Mesenchymal stem cell (in vitro differentiated cells and primary cell): ENCODE measurements at regions not wholly inside any gene's neighbourhood (a gene's known extent, or its start where the extent isn't known, plus 50 kb on each side); places are given as distances from the start of the nearest gene placed in this dataset.

Experiments used
- DNase-seq: peaks from one replicate; pipeline ENCODE4 v3.0.0-alpha.2; 2013
- H2AFZ ChIP-seq: one replicate; pipeline ENCODE4 v1.6.1; 2013; ENCODE audit warnings: low read depth, mild to moderate bottlenecking, control low read depth, inconsistent platforms, low read length, moderate library complexity
- H2AK5ac ChIP-seq: 2 replicates; pipeline ENCODE4 v1.6.1; 2013; ENCODE audit warnings: low read length, moderate library complexity, mild to moderate bottlenecking, inconsistent platforms; ENCODE audit not compliant: severe bottlenecking
- H2BK120ac ChIP-seq: one replicate; pipeline ENCODE4 v1.6.1; 2013; ENCODE audit warnings: low read depth, mild to moderate bottlenecking, inconsistent platforms, low read length, moderate library complexity
- H2BK12ac ChIP-seq, 2 experiments: one replicate each; pipeline ENCODE4 v1.6.1; 2013; ENCODE audit warnings: inconsistent platforms in 2 of 2, low read length in 2 of 2, mild to moderate bottlenecking in 2 of 2, moderate library complexity in 2 of 2, control low read depth in 1 of 2
- H2BK15ac ChIP-seq: one replicate; pipeline ENCODE4 v1.6.1; 2013; ENCODE audit warnings: mild to moderate bottlenecking, low read depth, inconsistent platforms; ENCODE audit not compliant: poor library complexity, severe bottlenecking
- H2BK5ac ChIP-seq: 2 replicates; pipeline ENCODE4 v1.6.1; 2013; ENCODE audit warnings: low read depth, mild to moderate bottlenecking, low read length, control low read depth, inconsistent platforms; ENCODE audit not compliant: poor library complexity, severe bottlenecking
- H3K14ac ChIP-seq, 2 experiments: one replicate each; pipeline ENCODE4 v1.6.1; 2013; ENCODE audit warnings: inconsistent platforms in 2 of 2, low read length in 2 of 2, control low read depth in 1 of 2, mild to moderate bottlenecking in 1 of 2, moderate library complexity in 1 of 2
- H3K18ac ChIP-seq, 2 experiments: one replicate each; pipeline ENCODE4 v1.6.1; 2013; ENCODE audit warnings: inconsistent platforms in 2 of 2, low read length in 2 of 2, control low read depth in 1 of 2, low read depth in 1 of 2, mild to moderate bottlenecking in 1 of 2
- H3K23ac ChIP-seq, 2 experiments: one replicate each; pipeline ENCODE4 v1.6.1; 2013; ENCODE audit warnings: inconsistent platforms in 2 of 2, low read length in 2 of 2, mild to moderate bottlenecking in 2 of 2, moderate library complexity in 2 of 2, control low read depth in 1 of 2
- H3K27ac ChIP-seq: 2 replicates; pipeline ENCODE4 v1.5.1; 2013; ENCODE audit warnings: mild to moderate bottlenecking, moderate library complexity, low read length, control low read depth, inconsistent platforms; ENCODE audit not compliant: poor library complexity, severe bottlenecking
- H3K27me3 ChIP-seq, 2 experiments: 2 replicates each; pipeline versions ENCODE4 v1.6.1 to v1.7.0; 2013; ENCODE audit warnings: low read length in 2 of 2, mild to moderate bottlenecking in 2 of 2, moderate library complexity in 2 of 2, control low read depth in 1 of 2, inconsistent platforms in 1 of 2; ENCODE audit not compliant: control insufficient read depth in 1 of 2, insufficient read depth in 1 of 2
- H3K36me3 ChIP-seq, 2 experiments: 2 replicates each; pipeline versions ENCODE4 v1.6.1 to v1.7.0; 2013; ENCODE audit warnings: low read length in 2 of 2, control low read depth in 1 of 2, inconsistent platforms in 1 of 2, low read depth in 1 of 2, mild to moderate bottlenecking in 1 of 2; ENCODE audit not compliant: insufficient read depth in 2 of 2, control insufficient read depth in 1 of 2
- H3K4ac ChIP-seq, 2 experiments: one replicate each; pipeline ENCODE4 v1.6.1; 2013; ENCODE audit warnings: inconsistent platforms in 2 of 2, low read length in 2 of 2, mild to moderate bottlenecking in 2 of 2, moderate library complexity in 2 of 2, control low read depth in 1 of 2, low read depth in 1 of 2
- H3K4me1 ChIP-seq: 2 replicates; pipeline ENCODE4 v1.6.1; 2013; ENCODE audit warnings: low read depth, low read length, control low read depth; ENCODE audit not compliant: control insufficient read depth, insufficient read depth
- H3K4me2 ChIP-seq: 2 replicates; pipeline ENCODE4 v1.6.1; 2013; ENCODE audit warnings: low read length, mild to moderate bottlenecking, inconsistent platforms; ENCODE audit not compliant: poor library complexity, severe bottlenecking
- H3K4me3 ChIP-seq, 2 experiments: 2 replicates each; pipeline versions ENCODE4 v1.5.1 to v1.7.0; 2013; ENCODE audit warnings: low read length in 2 of 2, mild to moderate bottlenecking in 2 of 2, control low read depth in 1 of 2, low read depth in 1 of 2; ENCODE audit not compliant: insufficient read depth in 1 of 2
- H3K79me1 ChIP-seq: replicated peaks from 2 replicates; pipeline ENCODE4 v1.6.1; 2013; ENCODE audit warnings: mild to moderate bottlenecking, control low read depth, low read length, inconsistent platforms; ENCODE audit not compliant: poor library complexity, severe bottlenecking
- H3K9ac ChIP-seq: 2 replicates; pipeline ENCODE4 v1.7.0; 2013; ENCODE audit warnings: mild to moderate bottlenecking, low read length, moderate library complexity
- H3K9me3 ChIP-seq: 2 replicates; pipeline ENCODE4 v1.7.0; 2013; ENCODE audit warnings: mild to moderate bottlenecking, low read length; ENCODE audit not compliant: control insufficient read depth
- H4K8ac ChIP-seq: one replicate; pipeline ENCODE4 v1.6.1; 2013; ENCODE audit warnings: inconsistent platforms, mild to moderate bottlenecking, low read length, moderate library complexity
- H4K91ac ChIP-seq: one replicate; pipeline ENCODE4 v1.6.1; 2013; ENCODE audit warnings: mild to moderate bottlenecking, low read length, inconsistent platforms
- WGBS: methylation state at CpG from one replicate; pipeline ENCODE4 v1.1.7; 2013; ENCODE audit warnings: mixed read lengths; 5-methylcytosine and 5-hydroxymethylcytosine counted together

- no peak overlapping the region for H3K4ac ChIP-seq
- no peak overlapping the region for H2BK15ac ChIP-seq
- no peak overlapping the region for H3K23ac ChIP-seq
- peak; percentile 29 for DNase-seq
- H3K27me3 ChIP-seq: no peaks in the 10 kb centered on the region
- no peak overlapping the region for H3K27ac ChIP-seq
- no peak overlapping the region for H2AK5ac ChIP-seq
- no peak overlapping the region for H3K4me3 ChIP-seq
- WGBS: 87% methylated on average over 3 of the region's 3 CpGs
- no peak overlapping the region for H3K14ac ChIP-seq
- no peaks in the 10 kb centered on the region for H3K36me3 ChIP-seq
- no peak overlapping the region for H3K18ac ChIP-seq
- no peak overlapping the region for H2BK5ac ChIP-seq
- no peak overlapping the region for H2AFZ ChIP-seq
- H4K8ac ChIP-seq: no peak overlapping the region
- H4K91ac ChIP-seq: no peak overlapping the region
- H2BK12ac ChIP-seq: no peak overlapping the region
- H3K9me3 ChIP-seq: no peaks in the 10 kb centered on the region
- H2BK120ac ChIP-seq: no peak overlapping the region
- H3K4me2 ChIP-seq: no peak overlapping the region
- no peaks in the 10 kb centered on the region for H3K4me1 ChIP-seq
- H3K79me1 ChIP-seq: no peaks in the 10 kb centered on the region
- H3K9ac ChIP-seq: no peak overlapping the region
Measured at GRCh38 chr7:11232462-11232861, 258.8 kb downstream of the PHF14 start.

GRCh38 chr7:11233871-11234270, 260.2 kb downstream of the PHF14 start:
- Histone ChIP-seq H3K14ac (no peak overlapping the region), H3K9ac (no peak overlapping the region), H3K79me1 (no peaks in the 10 kb centered on the region), H3K4ac (no peak overlapping the region), H3K18ac (no peak overlapping the region), H3K27me3 (no peaks in the 10 kb centered on the region), H3K27ac (no peak overlapping the region), H3K23ac (no peak overlapping the region), H3K36me3 (no peaks in the 10 kb centered on the region), H3K4me1 (peaks cover 2% of the 10 kb centered on the region), H3K4me3 (no peak overlapping the region), H2AK5ac (no peak overlapping the region), H4K91ac (no peak overlapping the region), H2BK120ac (no peak overlapping the region), H3K4me2 (no peak overlapping the region), H2AFZ (no peak overlapping the region), H2BK15ac (no peak overlapping the region), H4K8ac (no peak overlapping the region), H3K9me3 (no peaks in the 10 kb centered on the region), H2BK5ac (no peak overlapping the region), H2BK12ac (no peak overlapping the region)
- 63% methylated on average over 2 of the region's 2 CpGs for WGBS
- DNase-seq: no peak

- Histone ChIP-seq H3K36me3 (no peaks in the 10 kb centered on the region), H2AFZ (no peak overlapping the region), H3K79me1 (no peaks in the 10 kb centered on the region), H4K8ac (no peak overlapping the region), H2BK15ac (no peak overlapping the region), H3K4me1 (peaks cover 2% of the 10 kb centered on the region), H3K27ac (no peak overlapping the region), H3K4ac (no peak overlapping the region), H2BK120ac (no peak overlapping the region), H2BK5ac (no peak overlapping the region), H3K4me3 (no peak overlapping the region), H3K23ac (no peak overlapping the region), H3K14ac (no peak overlapping the region), H2BK12ac (no peak overlapping the region), H3K4me2 (no peak overlapping the region), H4K91ac (no peak overlapping the region), H2AK5ac (no peak overlapping the region), H3K9ac (no peak overlapping the region), H3K27me3 (no peaks in the 10 kb centered on the region), H3K9me3 (no peaks in the 10 kb centered on the region), H3K18ac (no peak overlapping the region)
- DNase-seq: no peak
- 80% methylated on average over 8 of the region's 8 CpGs for WGBS
Measured at GRCh38 chr7:11235491-11235890, 261.8 kb downstream of the PHF14 start.

DNA sequence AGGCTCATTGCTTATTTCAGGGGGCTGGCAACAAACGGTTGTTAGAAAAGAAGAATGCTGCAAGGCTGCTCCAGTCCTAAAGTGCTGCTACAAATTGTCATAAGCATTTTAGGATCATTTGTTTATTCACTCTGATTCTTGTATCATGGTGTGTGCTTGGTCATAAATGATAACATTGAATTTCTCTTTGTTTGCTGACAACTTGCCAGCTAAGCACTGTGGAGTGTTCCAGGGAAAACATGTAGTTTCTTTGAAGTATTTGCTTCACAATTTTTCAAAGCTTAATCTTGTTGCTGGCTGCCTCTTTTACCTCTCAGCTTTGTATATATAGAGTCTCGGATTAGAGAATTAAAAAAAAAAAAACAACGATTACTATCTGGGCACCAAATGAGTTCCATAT, 263.0 kb downstream of the PHF14 start:
- H2BK5ac ChIP-seq: no peak overlapping the region
- H3K4ac ChIP-seq: no peak overlapping the region
- H3K18ac ChIP-seq: no peak overlapping the region
- H3K36me3 ChIP-seq: no peaks in the 10 kb centered on the region
- H3K4me2 ChIP-seq: no peak overlapping the region
- DNase-seq: no peak
- no peak overlapping the region for H4K91ac ChIP-seq
- WGBS: 89% methylated on average over 3 of the region's 3 CpGs
- H3K9ac ChIP-seq: no peak overlapping the region
- H2AK5ac ChIP-seq: no peak overlapping the region
- H3K4me1 ChIP-seq: peaks cover 2% of the 10 kb centered on the region
- H3K27ac ChIP-seq: no peak overlapping the region
- H3K14ac ChIP-seq: no peak overlapping the region
- H3K4me3 ChIP-seq: no peak overlapping the region
- no peak overlapping the region for H4K8ac ChIP-seq
- H2BK12ac ChIP-seq: no peak overlapping the region
- H3K9me3 ChIP-seq: no peaks in the 10 kb centered on the region
- no peaks in the 10 kb centered on the region for H3K27me3 ChIP-seq
- no peak overlapping the region for H2BK120ac ChIP-seq
- H2AFZ ChIP-seq: no peak overlapping the region
- no peaks in the 10 kb centered on the region for H3K79me1 ChIP-seq
- no peak overlapping the region for H3K23ac ChIP-seq
- no peak overlapping the region for H2BK15ac ChIP-seq
